Cerebellar nuclear complex (tissue), 1 donor: ENCODE measurements at regions not wholly inside any gene's neighbourhood (a gene's known extent, or its start where the extent isn't known, plus 50 kb on each side); places are given as distances from the start of the nearest gene placed in this dataset.

Experiments
- DNase-seq, 2 experiments: peaks; one replicate each; lab custom pipeline; 2025; lab: John Stamatoyannopoulos, UW

GRCh38 chr14:96931751-96932150 lies 134.6 kb downstream of the VRK1 start:
- no peak for DNase-seq

GRCh38 chr14:96934638-96935330 lies 137.6 kb downstream of the VRK1 start:
- DNase-seq: no peak

GRCh38 chr14:96938946-96939345 lies 141.8 kb downstream of the VRK1 start:
- no peak for DNase-seq

- DNase-seq: no peak
Measured at GRCh38 chr14:96940009-96940408, 142.8 kb downstream of the VRK1 start.

GRCh38 chr14:96944297-96944696 lies 147.1 kb downstream of the VRK1 start:
- DNase-seq: no peak

GRCh38 chr14:96945721-96946120 lies 148.5 kb downstream of the VRK1 start:
- no peak for DNase-seq

- DNase-seq: no peak
Measured at GRCh38 chr14:96949594-96949993, 152.4 kb downstream of the VRK1 start.

- no peak for DNase-seq
Measured at GRCh38 chr14:96951511-96951910, 154.3 kb downstream of the VRK1 start.

- DNase-seq: no peak
Measured at GRCh38 chr14:96953087-96953874, 156.1 kb downstream of the VRK1 start.

GRCh38 chr14:96953875-96954185 lies 156.6 kb downstream of the VRK1 start:
- no peak for DNase-seq

- DNase-seq: no peak
Measured at GRCh38 chr14:96956464-96957239, 159.5 kb downstream of the VRK1 start.

GRCh38 chr14:96958057-96958456 lies 160.9 kb downstream of the VRK1 start:
- no peak for DNase-seq

GRCh38 chr14:96959992-96960391 lies 162.8 kb downstream of the VRK1 start:
- no peak for DNase-seq

GRCh38 chr14:96960598-96961116 lies 163.5 kb downstream of the VRK1 start:
- DNase-seq: no peak

GRCh38 chr14:96961895-96962294 lies 164.7 kb downstream of the VRK1 start:
- no peak for DNase-seq

GRCh38 chr14:96962337-96962736 lies 165.2 kb downstream of the VRK1 start:
- no peak for DNase-seq

GRCh38 chr14:96964726-96965415 lies 167.7 kb downstream of the VRK1 start:
- no peak for DNase-seq

- no peak for DNase-seq
Measured at GRCh38 chr14:96965885-96966595, 168.9 kb downstream of the VRK1 start.

- no peak for DNase-seq
Measured at GRCh38 chr14:96975116-96975515, 177.9 kb downstream of the VRK1 start.

GRCh38 chr14:96978525-96979272 lies 181.5 kb downstream of the VRK1 start:
- DNase-seq: no peak

GRCh38 chr14:96979611-96980074 lies 182.5 kb downstream of the VRK1 start:
- DNase-seq: no peak
